GM20000 (cell line): ENCODE measurements at regions not wholly inside any gene's neighbourhood (a gene's known extent, or its start where the extent isn't known, plus 50 kb on each side); places are given as distances from the start of the nearest gene placed in this dataset.

Experiments used
- DNase-seq: peaks from one replicate; pipeline ENCODE4 v3.0.0; 2012; ENCODE audit warnings: low spot score
- TF ChIP-seq, protein P1 (sequence below): IDR thresholded peaks from 2 replicates; pipeline ENCODE4 v1.5.1; 2012; ENCODE audit warnings: mild to moderate bottlenecking, control low read depth; ENCODE audit errors: extremely low read depth, missing control alignments

DNA sequence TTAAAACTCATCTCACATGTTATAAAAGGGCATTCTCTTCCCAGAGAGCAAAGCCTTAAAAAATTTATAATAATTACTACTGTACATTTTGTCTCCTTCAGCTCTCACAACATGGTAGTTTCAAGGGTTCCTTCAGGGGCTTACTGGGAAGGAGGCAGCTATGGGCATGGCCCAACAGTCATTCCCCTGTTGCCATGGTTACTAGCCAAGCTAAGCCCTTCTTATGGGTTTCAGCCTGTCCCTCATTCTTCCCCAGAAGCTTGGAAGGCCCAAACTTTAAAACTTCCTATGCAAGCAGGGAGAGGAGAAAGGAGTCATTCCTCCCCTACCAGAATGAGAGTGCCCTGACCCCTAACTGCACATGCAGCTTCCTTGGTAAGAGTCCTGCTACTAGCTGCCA is 82.2 kb upstream of the CNTLN start:
- TF ChIP-seq, protein P1, sequence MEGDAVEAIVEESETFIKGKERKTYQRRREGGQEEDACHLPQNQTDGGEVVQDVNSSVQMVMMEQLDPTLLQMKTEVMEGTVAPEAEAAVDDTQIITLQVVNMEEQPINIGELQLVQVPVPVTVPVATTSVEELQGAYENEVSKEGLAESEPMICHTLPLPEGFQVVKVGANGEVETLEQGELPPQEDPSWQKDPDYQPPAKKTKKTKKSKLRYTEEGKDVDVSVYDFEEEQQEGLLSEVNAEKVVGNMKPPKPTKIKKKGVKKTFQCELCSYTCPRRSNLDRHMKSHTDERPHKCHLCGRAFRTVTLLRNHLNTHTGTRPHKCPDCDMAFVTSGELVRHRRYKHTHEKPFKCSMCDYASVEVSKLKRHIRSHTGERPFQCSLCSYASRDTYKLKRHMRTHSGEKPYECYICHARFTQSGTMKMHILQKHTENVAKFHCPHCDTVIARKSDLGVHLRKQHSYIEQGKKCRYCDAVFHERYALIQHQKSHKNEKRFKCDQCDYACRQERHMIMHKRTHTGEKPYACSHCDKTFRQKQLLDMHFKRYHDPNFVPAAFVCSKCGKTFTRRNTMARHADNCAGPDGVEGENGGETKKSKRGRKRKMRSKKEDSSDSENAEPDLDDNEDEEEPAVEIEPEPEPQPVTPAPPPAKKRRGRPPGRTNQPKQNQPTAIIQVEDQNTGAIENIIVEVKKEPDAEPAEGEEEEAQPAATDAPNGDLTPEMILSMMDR, result no peak
- DNase-seq, result no peak

DNA sequence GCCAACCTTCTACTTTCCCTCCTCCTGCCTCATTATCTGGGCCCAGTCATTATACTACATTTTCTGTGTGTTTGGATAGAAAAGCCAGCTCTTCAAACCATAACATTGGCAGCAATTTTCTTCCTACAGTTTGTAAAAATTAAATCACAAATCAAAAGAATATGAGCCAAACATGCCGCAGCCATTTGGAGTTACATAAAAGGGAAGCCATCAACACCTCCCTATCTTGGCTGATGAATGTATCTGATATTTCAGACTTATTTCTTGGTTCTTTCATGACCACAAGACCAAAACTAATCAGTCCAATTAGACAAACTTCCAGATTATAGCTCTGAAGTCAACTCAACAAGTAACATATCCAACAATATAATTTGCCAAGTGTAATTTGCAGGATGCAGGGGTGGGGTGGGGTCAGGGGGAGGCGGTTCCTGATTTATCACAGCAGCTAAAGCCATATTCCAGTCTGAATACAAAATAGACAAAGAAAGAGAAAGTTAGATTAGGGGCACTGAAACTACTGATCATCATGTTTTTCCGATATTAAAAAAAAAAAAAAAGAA is 89.4 kb upstream of the CNTLN start:
- no peak for DNase-seq
- TF ChIP-seq, protein P1, result no peak

- no peak for DNase-seq
- TF ChIP-seq, protein P1, result no peak
Observed at GRCh38 chr9:17031546-17031945, 103.3 kb upstream of the CNTLN start.

GRCh38 chr9:17025281-17025680 is 109.6 kb upstream of the CNTLN start:
- TF ChIP-seq, protein P1, result no peak
- no peak for DNase-seq

- no peak for DNase-seq
- TF ChIP-seq, protein P1, result no peak
Observed at GRCh38 chr9:17024129-17024528, 110.7 kb upstream of the CNTLN start.

DNA sequence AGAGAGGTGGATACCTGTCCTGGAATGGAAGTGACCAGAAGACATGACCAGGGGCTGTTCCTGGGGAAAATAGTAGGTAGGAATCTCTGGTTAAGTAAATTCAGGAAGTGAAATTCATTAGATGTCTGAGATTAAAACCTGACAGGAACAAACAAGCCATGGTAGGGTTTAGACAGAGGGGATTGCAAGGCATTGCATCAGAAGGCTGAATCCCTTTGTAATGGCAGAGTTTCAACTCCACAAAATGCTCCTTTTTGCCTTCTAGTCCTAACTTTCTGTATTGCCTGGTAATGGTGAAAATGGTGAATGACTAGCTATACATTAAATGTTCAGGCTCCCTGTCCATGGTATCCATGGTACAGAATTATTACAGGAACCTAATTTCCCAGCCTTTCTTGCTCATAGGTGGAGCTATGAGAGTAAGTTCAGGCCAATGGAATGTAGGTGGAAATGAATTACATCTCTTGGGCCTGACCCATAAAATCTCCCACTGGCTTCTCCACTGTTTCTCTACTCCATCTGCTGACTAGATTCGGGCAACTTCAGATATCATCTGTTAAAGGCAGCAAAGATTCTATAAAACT is 113.4 kb upstream of the CNTLN start:
- TF ChIP-seq, protein P1, result no peak
- DNase-seq, result no peak

DNA sequence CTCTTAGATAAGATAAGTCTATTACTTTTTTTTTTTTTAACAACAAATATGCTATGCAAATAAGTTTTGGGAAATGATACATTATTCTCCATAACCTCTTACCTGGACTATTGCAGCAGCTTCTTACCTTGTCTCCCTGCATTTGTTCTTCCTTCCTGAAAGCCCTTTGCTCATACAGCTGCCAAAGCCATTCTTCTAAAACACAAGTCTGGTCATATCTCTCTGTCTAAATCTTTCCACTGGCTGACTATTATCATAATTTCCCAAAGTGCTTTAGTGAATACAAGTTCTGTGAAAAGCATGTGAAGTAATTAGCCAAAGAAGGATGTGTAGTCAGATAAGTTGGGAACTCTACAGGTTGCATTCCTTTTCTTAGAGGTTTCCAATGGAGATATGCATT is 115.4 kb upstream of the CNTLN start:
- DNase-seq, result no peak
- TF ChIP-seq, protein P1, result no peak
